GM23338 (cell line): ENCODE measurements at regions not wholly inside any gene's neighbourhood (a gene's known extent, or its start where the extent isn't known, plus 50 kb on each side); places are given as distances from the start of the nearest gene placed in this dataset.

ENCODE experiments used
- ATAC-seq: fragments of 200-7000 bp; cut with Tn5 transposase; 3 replicates; pipeline ENCODE4 v1.9.1; 2020
- DNase-seq: peaks from one replicate; pipeline ENCODE4 v3.0.0-alpha.2; 2015; ENCODE audit warnings: low spot score
- H2AFZ ChIP-seq: fragments of 200-600 bp; sonication (generic); 2 replicates; pipeline ENCODE4 v1.8.0; 2016; ENCODE audit warnings: antibody characterized with exemption, mild to moderate bottlenecking, moderate library complexity
- H3F3A ChIP-seq: fragments of 200-600 bp; sonication (generic); replicated peaks from 2 replicates; pipeline ENCODE4 v1.8.0; 2017; ENCODE audit warnings: antibody characterized with exemption, mixed run types, low read depth
- H3K27ac ChIP-seq: fragments of 200-600 bp; sonication (generic); 2 replicates; pipeline ENCODE4 v1.6.1; 2016; ENCODE audit warnings: low read depth
- H3K27me3 ChIP-seq: fragments of 200-600 bp; sonication (generic); 2 replicates; pipeline ENCODE4 v1.8.0; 2016; ENCODE audit warnings: mild to moderate bottlenecking, mixed run types, moderate library complexity; ENCODE audit not compliant: insufficient read depth
- H3K36me3 ChIP-seq: fragments of 200-600 bp; sonication (generic); 2 replicates; pipeline ENCODE4 v1.8.0; 2016; ENCODE audit warnings: mild to moderate bottlenecking; ENCODE audit not compliant: insufficient read depth
- H3K4me1 ChIP-seq: fragments of 200-600 bp; sonication (generic); 2 replicates; pipeline ENCODE4 v1.8.0; 2016; ENCODE audit warnings: mild to moderate bottlenecking, moderate library complexity; ENCODE audit not compliant: insufficient read depth
- H3K4me2 ChIP-seq: fragments of 200-600 bp; sonication (generic); 2 replicates; pipeline ENCODE4 v1.7.1; 2017; ENCODE audit warnings: mixed run types
- H3K4me3 ChIP-seq: fragments of 200-600 bp; sonication (generic); 2 replicates; pipeline ENCODE4 v1.6.1; 2016; ENCODE audit warnings: mixed run types
- H3K79me2 ChIP-seq: fragments of 200-600 bp; sonication (generic); replicated peaks from 2 replicates; pipeline ENCODE4 v1.8.0; 2017; ENCODE audit warnings: mild to moderate bottlenecking; ENCODE audit not compliant: insufficient read depth
- H3K9me2 ChIP-seq: fragments of 200-600 bp; sonication (generic); 2 replicates; pipeline ENCODE4 v1.8.0; 2017; ENCODE audit not compliant: insufficient read depth
- H4K20me1 ChIP-seq: fragments of 200-600 bp; sonication (generic); replicated peaks from 2 replicates; pipeline ENCODE4 v1.8.0; 2017; ENCODE audit warnings: mild to moderate bottlenecking; ENCODE audit not compliant: insufficient read depth
- H3K27ac Mint-ChIP-seq: 2 replicates; pipeline ENCODE4 v1.8.0; 2020; ENCODE audit warnings: inconsistent platforms, mild to moderate bottlenecking, moderate library complexity, mixed read lengths
- H3K27me3 Mint-ChIP-seq: 3 replicates; pipeline ENCODE4 v1.8.0; 2022; ENCODE audit warnings: low read depth, mild to moderate bottlenecking, moderate library complexity, mixed read lengths, inconsistent platforms; ENCODE audit not compliant: insufficient read depth, poor library complexity
- H3K36me3 Mint-ChIP-seq: 3 replicates; pipeline ENCODE4 v1.8.0; 2021; ENCODE audit warnings: low read depth, mild to moderate bottlenecking, inconsistent platforms, moderate library complexity, mixed read lengths
- H3K4me1 Mint-ChIP-seq: 3 replicates; pipeline ENCODE4 v1.8.0; 2020; ENCODE audit warnings: mild to moderate bottlenecking, inconsistent platforms, mixed read lengths
- H3K4me3 Mint-ChIP-seq: 3 replicates; pipeline ENCODE4 v1.8.0; 2021; ENCODE audit warnings: moderate library complexity, mild to moderate bottlenecking, inconsistent platforms, mixed read lengths
- H3K9me3 Mint-ChIP-seq: 3 replicates; pipeline ENCODE4 v1.8.0; 2020; ENCODE audit warnings: moderate library complexity, mild to moderate bottlenecking, inconsistent platforms, mixed read lengths
- CREB1 ChIP-seq: fragments of 250-450 bp; sonication (Bioruptor Pico); IDR thresholded peaks from 2 replicates; pipeline ENCODE4 v1.5.0; 2020; ENCODE audit warnings: low read depth, mild to moderate bottlenecking, moderate library complexity
- EZH2 ChIP-seq: fragments of 200-600 bp; sonication (generic); IDR thresholded peaks from one replicate; pipeline ENCODE4 v1.8.0; 2017; ENCODE audit warnings: antibody characterized with exemption, mild to moderate bottlenecking, low read depth; ENCODE audit not compliant: unreplicated experiment
- EZH2phosphoT487 ChIP-seq: fragments of 200-600 bp; sonication (generic); IDR thresholded peaks from one replicate; pipeline ENCODE4 v1.8.1; 2018; ENCODE audit warnings: antibody characterized with exemption; ENCODE audit not compliant: unreplicated experiment
- JUNB ChIP-seq: IDR thresholded peaks from one replicate; pipeline ENCODE4 v1.6.1; 2016; ENCODE audit warnings: antibody characterized with exemption; ENCODE audit not compliant: unreplicated experiment
- NANOG ChIP-seq: IDR thresholded peaks from 2 replicates; pipeline ENCODE4 v1.6.1; 2016; ENCODE audit warnings: antibody characterized with exemption, borderline replicate concordance
- POLR2AphosphoS5 ChIP-seq: IDR thresholded peaks from 2 replicates; pipeline ENCODE4 v1.6.1; 2016; ENCODE audit warnings: antibody characterized with exemption, low read depth
- STAT1 ChIP-seq: IDR thresholded peaks from one replicate; pipeline ENCODE4 v1.6.1; 2016; ENCODE audit warnings: antibody characterized with exemption; ENCODE audit not compliant: unreplicated experiment
- ZNF114 ChIP-seq: fragments of 250-450 bp; sonication (Bioruptor Pico); IDR thresholded peaks from 2 replicates; pipeline ENCODE4 v1.5.0; 2020; ENCODE audit warnings: mild to moderate bottlenecking, moderate library complexity
- ZNF331 ChIP-seq: fragments of 250-450 bp; sonication (Bioruptor Pico); IDR thresholded peaks from 2 replicates; pipeline ENCODE4 v1.5.0; 2020; ENCODE audit warnings: low read depth, mild to moderate bottlenecking, moderate library complexity
- TF ChIP-seq, protein P1 (sequence below), 2 experiments: fragments of 200-600 bp in 1 of 2; sonication (generic) in 1 of 2; conservative IDR thresholded peaks; 2 replicates each; pipeline versions ENCODE4 v1.5.1 to v1.6.1; 2016 to 2017; ENCODE audit warnings: antibody characterized with exemption in 2 of 2, low read depth in 2 of 2, mild to moderate bottlenecking in 2 of 2, moderate library complexity in 1 of 2
- TF ChIP-seq, protein P2 (sequence below): fragments of 250-450 bp; sonication (Bioruptor Pico); IDR thresholded peaks from 2 replicates; pipeline ENCODE4 v1.5.0; 2020; ENCODE audit warnings: mild to moderate bottlenecking, moderate library complexity
- TF ChIP-seq, protein P3 (sequence below): IDR thresholded peaks from one replicate; pipeline ENCODE4 v1.6.1; 2018; ENCODE audit warnings: antibody characterized with exemption; ENCODE audit not compliant: unreplicated experiment
- TF ChIP-seq, protein P4 (sequence below): IDR thresholded peaks from 2 replicates; pipeline ENCODE4 v1.6.1; 2016; ENCODE audit warnings: antibody characterized with exemption

DNA sequence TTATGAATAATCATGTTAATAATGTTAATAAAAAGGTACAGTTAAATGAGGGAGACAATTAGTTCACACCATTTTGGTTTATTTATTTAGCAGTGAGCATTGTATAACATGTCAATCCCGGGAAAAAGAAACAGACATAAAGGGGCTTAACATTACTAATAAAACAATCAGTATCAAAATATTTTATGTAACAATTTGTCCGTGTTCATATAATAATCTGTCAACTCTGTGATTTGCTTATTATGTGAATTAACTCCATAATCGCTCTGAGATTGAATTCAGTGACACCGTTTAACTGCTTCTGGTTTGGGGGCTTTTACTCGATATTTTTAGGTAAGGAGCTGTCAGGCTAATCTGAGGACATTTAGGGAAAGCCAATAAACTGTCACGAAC is 95.8 kb upstream of the HMGA2 start:
- no peaks in the 10 kb centered on the region for H3K9me3 Mint-ChIP-seq
- peak overlapping the region; percentile 82 for H3K4me2 ChIP-seq
- no peak overlapping the region for H3K27ac ChIP-seq
- peak overlapping the region; percentile 99 for H2AFZ ChIP-seq
- peak overlapping the region; percentile 77 for H3K4me3 ChIP-seq
- peaks cover 41% of the 10 kb centered on the region for H3K27me3 ChIP-seq
- H3K36me3 Mint-ChIP-seq = no peaks in the 10 kb centered on the region; the same call in 2 of the 3 replicates
- peaks cover 20% of the 10 kb centered on the region for H3K27me3 Mint-ChIP-seq
- TF ChIP-seq, protein P1, sequence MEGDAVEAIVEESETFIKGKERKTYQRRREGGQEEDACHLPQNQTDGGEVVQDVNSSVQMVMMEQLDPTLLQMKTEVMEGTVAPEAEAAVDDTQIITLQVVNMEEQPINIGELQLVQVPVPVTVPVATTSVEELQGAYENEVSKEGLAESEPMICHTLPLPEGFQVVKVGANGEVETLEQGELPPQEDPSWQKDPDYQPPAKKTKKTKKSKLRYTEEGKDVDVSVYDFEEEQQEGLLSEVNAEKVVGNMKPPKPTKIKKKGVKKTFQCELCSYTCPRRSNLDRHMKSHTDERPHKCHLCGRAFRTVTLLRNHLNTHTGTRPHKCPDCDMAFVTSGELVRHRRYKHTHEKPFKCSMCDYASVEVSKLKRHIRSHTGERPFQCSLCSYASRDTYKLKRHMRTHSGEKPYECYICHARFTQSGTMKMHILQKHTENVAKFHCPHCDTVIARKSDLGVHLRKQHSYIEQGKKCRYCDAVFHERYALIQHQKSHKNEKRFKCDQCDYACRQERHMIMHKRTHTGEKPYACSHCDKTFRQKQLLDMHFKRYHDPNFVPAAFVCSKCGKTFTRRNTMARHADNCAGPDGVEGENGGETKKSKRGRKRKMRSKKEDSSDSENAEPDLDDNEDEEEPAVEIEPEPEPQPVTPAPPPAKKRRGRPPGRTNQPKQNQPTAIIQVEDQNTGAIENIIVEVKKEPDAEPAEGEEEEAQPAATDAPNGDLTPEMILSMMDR (conservative IDR thresholded peaks at IDR 0.05; ENCODE audit: low read depth in 2 of 2) = no peak
- no peak for TF ChIP-seq ZNF331
- TF ChIP-seq ZNF114 (CRISPR knock-in tag) = no peak
- TF ChIP-seq POLR2AphosphoS5 = no peak
- TF ChIP-seq NANOG = no peak
- TF ChIP-seq, protein P2, sequence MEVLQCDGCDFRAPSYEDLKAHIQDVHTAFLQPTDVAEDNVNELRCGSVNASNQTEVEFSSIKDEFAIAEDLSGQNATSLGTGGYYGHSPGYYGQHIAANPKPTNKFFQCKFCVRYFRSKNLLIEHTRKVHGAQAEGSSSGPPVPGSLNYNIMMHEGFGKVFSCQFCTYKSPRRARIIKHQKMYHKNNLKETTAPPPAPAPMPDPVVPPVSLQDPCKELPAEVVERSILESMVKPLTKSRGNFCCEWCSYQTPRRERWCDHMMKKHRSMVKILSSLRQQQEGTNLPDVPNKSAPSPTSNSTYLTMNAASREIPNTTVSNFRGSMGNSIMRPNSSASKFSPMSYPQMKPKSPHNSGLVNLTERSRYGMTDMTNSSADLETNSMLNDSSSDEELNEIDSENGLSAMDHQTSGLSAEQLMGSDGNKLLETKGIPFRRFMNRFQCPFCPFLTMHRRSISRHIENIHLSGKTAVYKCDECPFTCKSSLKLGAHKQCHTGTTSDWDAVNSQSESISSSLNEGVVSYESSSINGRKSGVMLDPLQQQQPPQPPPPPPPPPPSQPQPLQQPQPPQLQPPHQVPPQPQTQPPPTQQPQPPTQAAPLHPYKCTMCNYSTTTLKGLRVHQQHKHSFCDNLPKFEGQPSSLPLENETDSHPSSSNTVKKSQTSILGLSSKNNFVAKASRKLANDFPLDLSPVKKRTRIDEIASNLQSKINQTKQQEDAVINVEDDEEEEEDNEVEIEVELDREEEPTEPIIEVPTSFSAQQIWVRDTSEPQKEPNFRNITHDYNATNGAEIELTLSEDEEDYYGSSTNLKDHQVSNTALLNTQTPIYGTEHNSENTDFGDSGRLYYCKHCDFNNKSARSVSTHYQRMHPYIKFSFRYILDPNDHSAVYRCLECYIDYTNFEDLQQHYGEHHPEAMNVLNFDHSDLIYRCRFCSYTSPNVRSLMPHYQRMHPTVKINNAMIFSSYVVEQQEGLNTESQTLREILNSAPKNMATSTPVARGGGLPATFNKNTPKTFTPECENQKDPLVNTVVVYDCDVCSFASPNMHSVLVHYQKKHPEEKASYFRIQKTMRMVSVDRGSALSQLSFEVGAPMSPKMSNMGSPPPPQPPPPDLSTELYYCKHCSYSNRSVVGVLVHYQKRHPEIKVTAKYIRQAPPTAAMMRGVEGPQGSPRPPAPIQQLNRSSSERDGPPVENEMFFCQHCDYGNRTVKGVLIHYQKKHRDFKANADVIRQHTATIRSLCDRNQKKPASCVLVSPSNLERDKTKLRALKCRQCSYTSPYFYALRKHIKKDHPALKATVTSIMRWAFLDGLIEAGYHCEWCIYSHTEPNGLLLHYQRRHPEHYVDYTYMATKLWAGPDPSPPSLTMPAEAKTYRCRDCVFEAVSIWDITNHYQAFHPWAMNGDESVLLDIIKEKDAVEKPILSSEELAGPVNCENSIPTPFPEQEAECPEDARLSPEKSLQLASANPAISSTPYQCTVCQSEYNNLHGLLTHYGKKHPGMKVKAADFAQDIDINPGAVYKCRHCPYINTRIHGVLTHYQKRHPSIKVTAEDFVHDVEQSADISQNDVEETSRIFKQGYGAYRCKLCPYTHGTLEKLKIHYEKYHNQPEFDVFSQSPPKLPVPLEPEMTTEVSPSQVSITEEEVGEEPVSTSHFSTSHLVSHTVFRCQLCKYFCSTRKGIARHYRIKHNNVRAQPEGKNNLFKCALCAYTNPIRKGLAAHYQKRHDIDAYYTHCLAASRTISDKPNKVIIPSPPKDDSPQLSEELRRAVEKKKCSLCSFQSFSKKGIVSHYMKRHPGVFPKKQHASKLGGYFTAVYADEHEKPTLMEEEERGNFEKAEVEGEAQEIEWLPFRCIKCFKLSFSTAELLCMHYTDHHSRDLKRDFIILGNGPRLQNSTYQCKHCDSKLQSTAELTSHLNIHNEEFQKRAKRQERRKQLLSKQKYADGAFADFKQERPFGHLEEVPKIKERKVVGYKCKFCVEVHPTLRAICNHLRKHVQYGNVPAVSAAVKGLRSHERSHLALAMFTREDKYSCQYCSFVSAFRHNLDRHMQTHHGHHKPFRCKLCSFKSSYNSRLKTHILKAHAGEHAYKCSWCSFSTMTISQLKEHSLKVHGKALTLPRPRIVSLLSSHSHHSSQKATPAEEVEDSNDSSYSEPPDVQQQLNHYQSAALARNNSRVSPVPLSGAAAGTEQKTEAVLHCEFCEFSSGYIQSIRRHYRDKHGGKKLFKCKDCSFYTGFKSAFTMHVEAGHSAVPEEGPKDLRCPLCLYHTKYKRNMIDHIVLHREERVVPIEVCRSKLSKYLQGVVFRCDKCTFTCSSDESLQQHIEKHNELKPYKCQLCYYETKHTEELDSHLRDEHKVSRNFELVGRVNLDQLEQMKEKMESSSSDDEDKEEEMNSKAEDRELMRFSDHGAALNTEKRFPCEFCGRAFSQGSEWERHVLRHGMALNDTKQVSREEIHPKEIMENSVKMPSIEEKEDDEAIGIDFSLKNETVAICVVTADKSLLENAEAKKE (CRISPR knock-in tag) = no peak
- TF ChIP-seq, protein P3, sequence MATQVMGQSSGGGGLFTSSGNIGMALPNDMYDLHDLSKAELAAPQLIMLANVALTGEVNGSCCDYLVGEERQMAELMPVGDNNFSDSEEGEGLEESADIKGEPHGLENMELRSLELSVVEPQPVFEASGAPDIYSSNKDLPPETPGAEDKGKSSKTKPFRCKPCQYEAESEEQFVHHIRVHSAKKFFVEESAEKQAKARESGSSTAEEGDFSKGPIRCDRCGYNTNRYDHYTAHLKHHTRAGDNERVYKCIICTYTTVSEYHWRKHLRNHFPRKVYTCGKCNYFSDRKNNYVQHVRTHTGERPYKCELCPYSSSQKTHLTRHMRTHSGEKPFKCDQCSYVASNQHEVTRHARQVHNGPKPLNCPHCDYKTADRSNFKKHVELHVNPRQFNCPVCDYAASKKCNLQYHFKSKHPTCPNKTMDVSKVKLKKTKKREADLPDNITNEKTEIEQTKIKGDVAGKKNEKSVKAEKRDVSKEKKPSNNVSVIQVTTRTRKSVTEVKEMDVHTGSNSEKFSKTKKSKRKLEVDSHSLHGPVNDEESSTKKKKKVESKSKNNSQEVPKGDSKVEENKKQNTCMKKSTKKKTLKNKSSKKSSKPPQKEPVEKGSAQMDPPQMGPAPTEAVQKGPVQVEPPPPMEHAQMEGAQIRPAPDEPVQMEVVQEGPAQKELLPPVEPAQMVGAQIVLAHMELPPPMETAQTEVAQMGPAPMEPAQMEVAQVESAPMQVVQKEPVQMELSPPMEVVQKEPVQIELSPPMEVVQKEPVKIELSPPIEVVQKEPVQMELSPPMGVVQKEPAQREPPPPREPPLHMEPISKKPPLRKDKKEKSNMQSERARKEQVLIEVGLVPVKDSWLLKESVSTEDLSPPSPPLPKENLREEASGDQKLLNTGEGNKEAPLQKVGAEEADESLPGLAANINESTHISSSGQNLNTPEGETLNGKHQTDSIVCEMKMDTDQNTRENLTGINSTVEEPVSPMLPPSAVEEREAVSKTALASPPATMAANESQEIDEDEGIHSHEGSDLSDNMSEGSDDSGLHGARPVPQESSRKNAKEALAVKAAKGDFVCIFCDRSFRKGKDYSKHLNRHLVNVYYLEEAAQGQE = no peak
- TF ChIP-seq STAT1 = no peak
- no peak for TF ChIP-seq CREB1
- no peak for TF ChIP-seq EZH2phosphoT487
- TF ChIP-seq EZH2 = no peak
- TF ChIP-seq, protein P4, sequence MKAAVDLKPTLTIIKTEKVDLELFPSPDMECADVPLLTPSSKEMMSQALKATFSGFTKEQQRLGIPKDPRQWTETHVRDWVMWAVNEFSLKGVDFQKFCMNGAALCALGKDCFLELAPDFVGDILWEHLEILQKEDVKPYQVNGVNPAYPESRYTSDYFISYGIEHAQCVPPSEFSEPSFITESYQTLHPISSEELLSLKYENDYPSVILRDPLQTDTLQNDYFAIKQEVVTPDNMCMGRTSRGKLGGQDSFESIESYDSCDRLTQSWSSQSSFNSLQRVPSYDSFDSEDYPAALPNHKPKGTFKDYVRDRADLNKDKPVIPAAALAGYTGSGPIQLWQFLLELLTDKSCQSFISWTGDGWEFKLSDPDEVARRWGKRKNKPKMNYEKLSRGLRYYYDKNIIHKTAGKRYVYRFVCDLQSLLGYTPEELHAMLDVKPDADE = no peak
- TF ChIP-seq JUNB = no peak
- no peaks in the 10 kb centered on the region for H3K9me2 ChIP-seq
- no peaks in the 10 kb centered on the region for H3K79me2 ChIP-seq
- H3K4me1 Mint-ChIP-seq = peaks cover 12% of the 10 kb centered on the region
- H3K36me3 ChIP-seq = no peaks in the 10 kb centered on the region
- DNase-seq (no peak), ATAC-seq (no peak)
- H4K20me1 ChIP-seq = no peaks in the 10 kb centered on the region
- peaks cover 9% of the 10 kb centered on the region; the same call in 1 of the 2 replicates for H3K4me1 ChIP-seq
- H3K4me3 Mint-ChIP-seq = peak overlapping the region; percentile 88
- no peak overlapping the region for H3K27ac Mint-ChIP-seq
- peaks cover 5% of the 10 kb centered on the region; the same call in 1 of the 2 replicates for H3F3A ChIP-seq
